Activated T-helper 1 cell treated with Interleukin-2 at 50 U/mL for 16 hours (primary cell): ENCODE measurements at regions not wholly inside any gene's neighbourhood (a gene's known extent, or its start where the extent isn't known, plus 50 kb on each side); places are given as distances from the start of the nearest gene placed in this dataset.

Source experiments
- DNase-seq: peaks from one replicate; pipeline ENCODE4 v3.0.0-alpha.2; 2020; ENCODE audit warnings: low read depth

DNA sequence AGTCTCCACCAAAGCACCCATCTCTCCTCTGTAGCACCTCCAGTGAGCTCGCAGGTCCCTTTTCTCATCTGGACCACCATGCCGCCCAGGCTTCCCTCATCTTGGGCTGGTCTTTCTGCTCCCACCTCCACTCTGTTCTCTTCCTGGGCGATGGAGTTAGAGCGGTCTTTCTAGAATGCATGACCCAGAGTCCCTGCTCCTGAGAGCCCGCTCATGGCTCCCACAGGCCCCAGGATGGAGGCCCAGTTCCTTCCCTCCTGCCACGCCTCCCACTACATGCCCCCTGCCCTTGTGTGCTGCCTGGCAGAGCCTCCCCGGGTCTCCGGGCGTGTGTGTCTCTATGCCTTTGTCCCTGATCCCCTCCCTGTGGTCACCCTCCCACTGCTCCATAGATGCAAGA, 100.7 kb upstream of the RTL1 start:
- no peak for DNase-seq

DNA sequence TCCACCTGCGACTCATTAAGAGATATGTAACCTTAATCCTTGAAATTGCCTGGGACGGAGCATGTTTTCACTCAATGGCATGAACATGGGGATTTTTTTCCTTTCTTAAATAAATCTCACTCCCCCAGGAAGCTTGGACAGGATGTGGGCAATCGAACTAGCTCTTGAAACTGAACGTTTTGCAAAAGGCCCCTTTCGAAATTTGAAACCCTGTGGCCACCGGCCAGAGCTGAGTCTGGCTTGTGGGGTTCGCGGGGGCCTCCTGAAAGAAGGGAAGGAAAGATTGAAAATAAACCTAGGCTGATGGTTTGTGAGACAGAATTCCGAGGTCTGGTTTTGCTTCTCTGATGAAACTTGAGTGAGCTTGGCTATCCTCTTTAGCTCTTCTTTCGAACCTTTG, 101.4 kb upstream of the RTL1 start:
- DNase-seq, result no peak

DNA sequence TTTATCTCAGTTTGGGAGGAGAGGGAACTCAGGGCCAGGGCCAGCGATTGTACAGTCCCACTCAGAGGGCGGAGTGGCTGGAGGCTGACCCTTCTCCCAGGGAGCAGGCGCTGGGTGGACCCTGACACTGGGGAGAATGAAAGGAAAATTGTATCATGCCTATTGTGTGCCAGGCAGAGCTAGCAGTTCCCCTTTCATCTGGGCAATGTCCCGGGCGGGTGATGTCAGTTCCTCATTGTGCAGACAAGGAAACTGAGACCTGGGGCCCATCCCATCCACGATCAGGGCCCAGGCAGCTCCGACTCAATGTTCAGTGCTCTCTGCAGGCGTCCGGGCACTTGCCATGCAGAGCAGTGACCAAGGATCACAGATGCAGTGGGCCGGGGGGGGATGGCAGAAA, 101.9 kb upstream of the RTL1 start:
- no peak for DNase-seq

DNA sequence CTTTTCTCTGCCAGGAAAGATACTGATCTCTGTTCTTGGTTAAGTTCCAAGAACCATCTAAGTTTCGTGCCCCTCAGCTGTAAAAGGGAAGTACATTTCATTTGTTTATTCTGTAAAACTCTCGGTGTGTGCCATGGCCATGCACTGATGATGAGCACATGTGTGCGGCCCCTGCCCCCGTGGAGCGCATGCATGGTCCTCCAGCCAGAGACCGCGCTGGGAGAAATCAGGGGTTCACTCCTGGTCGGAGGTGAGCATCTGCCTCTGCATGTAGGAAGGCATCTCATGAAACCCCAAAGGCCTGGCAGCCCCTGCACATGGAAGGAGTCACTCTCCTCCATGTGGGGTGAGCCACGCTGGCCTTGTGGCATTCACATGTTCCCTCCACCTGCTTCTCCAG, 102.5 kb upstream of the RTL1 start:
- DNase-seq, result no peak

DNA sequence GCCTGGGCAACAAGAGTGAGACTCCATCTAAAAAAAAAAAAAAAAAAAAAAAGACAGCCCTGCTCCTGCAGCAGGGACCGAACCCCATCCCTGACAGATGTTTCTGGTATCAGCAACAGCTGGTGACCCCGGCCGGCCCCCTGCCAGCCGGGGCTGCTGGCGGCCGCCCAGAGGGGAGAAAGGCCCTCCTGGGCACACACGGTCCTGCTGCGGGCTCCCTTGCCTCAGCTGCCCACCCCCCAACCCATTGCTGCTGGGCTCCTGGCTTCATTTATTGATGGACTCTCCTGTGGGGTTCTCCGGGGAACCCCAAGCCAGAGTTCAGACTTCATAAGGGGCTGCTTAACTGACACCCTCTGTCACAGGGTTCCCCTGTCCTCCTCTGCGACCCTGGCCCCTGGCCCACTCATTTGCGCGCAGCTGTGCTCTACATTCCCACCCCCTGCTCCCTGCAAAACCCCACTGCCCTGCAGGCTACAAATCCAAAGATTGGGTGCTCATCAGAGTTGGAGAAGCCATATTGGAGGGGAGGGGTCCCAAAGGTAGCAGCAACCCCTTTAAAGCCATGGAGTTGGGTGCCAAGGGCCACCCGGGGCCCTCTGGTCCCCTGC, 103.6 kb upstream of the RTL1 start:
- DNase-seq, result no peak

DNA sequence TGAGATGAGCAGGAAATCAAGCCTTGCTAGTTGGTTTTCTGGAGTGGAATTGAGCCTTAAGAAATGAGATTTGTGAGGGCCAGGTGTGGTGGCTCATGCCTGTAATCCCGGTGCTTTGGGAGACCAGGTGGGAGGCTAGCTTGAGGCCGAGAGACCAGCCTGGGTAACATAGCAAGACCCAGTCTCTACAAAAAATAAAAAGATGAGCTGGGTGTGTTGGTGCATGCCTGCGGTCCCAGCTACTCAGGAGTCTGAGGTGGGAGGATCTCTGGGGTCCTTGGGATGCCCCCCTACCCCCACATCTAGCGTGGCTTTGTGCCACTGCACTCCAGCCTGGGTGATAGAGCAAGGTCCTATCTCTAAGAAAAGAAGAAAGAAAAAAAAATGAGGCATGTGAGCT, 104.2 kb upstream of the RTL1 start:
- no peak for DNase-seq

DNA sequence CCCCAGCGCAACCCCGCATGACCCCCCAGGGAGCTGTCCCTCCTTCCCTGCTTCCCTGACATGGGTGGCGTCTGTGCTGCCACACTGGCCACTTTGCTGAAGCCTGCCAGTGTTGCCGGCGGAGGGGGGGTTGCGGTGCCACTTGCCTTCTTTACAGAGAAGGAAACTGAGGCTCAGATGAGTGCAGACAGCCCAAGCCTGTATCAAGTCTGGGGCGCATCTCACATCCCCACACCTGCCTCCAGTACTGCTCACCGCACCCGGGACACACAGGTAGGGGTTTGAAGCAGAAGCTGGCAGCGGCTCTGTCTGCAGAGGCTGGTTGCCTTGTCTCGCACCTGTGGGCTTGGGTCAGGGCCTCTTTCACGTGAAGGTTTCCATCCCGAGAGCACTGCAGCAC, 104.7 kb upstream of the RTL1 start:
- DNase-seq, result no peak

DNA sequence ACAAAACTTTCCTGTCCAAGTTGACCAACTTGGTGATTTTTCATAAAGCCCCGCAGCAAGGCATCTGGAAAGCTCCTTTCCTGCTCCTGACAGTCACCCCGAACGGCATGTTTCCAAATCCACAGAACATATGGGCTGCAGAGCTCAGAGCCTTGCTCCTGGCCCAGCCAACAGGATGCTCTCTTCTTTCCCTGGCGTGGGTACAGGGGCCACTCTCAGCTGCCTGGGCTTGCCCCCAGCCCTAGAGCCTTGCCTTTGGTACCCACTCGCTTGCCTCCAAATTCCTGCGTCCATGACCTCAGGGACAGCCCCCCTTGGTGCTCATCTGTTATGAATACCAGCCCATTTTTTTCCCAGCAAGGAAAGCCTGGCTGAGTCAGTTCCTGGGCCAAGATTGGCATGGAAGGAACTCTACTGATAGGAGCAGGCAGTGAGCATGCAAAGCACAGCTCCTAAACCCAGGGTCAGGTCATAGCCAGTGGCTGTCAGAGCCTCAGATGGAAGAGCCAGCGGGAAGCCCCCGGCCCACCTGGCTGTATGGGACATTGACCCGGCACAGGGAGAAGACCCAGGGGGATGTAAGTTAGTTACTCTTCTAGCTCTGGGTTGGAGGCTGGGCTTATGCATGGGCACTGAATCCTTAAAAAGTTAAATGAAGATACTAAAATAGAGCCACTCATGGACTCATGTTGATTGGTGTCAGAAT, 105.3 kb upstream of the RTL1 start:
- DNase-seq, result no peak

DNA sequence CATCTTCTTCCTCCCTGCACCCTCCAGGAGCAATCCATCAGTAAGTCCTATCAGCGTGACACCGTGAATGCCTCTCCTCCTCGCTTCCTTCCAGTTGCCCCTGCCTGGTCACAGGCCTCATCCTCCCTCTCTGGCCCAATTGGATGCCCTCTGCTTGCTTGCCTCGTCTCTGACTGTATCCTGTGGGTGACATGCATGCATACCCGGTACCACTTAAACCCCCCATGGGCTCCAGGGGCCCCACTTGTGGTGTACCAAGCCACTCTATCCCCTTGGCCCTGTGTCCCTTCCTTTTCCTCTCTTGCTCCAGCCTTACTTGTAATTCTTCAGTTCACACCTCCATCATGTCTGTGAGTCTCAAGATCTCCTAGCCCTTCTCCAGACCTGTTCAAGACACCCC, 106.0 kb upstream of the RTL1 start:
- no peak for DNase-seq

DNA sequence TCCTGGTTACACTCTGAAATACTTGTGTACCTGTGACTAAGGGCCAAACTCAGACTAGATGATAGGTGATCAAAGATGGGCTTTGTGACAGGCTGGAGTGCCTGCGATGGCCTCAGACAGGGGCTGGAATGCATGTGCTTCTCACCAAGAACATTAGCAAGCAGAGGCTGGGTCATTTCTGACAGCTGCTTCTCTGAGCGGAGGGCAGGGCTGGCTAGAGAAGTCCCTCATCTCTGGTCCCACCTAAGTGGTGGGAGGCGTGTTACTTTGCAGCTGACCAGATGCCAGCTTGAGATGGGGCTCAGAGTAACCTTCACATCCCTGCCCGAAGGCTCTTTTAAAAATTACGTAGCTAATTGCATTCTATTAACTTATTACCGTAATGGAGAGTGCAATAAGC, 106.8 kb upstream of the RTL1 start:
- DNase-seq, result no peak

DNA sequence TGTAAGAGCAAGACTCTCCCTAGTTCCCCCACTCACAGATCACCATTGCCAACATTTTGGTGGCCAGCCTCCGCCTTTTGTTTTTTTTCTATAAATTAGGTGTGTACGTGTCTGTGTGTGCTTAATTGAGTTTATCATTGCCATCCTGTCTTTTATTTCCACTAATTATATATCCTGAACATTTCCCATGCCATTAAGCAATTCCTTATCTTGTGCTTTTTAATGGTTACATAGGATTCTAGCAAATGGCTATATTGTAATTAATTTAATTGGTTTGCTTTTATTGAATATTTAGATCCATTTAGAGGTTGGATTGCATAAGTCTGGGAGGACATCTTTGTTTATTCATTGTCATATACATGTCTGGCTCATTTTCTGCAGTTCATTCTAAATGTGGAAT, 107.3 kb upstream of the RTL1 start:
- DNase-seq, result no peak

DNA sequence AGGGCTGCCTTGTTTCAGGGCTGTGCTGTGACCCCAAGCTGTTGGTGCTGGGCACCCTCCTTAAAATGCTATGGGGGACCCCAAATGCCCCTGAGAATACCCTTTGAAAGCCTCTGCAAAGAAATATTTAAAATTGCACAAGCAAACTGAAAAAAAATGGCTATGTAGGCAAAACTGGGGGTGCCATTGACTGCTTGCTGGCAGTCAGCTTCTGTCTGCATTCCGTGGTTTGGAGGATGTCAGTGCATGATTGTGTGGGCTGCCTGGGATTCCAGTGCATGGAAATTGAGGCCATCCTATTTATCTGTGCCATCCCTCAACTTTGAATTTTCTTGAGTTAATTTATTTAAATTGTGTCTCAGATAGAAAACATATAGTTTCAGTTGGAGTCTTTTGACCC, 113.7 kb upstream of the RTL1 start:
- DNase-seq, result no peak

DNA sequence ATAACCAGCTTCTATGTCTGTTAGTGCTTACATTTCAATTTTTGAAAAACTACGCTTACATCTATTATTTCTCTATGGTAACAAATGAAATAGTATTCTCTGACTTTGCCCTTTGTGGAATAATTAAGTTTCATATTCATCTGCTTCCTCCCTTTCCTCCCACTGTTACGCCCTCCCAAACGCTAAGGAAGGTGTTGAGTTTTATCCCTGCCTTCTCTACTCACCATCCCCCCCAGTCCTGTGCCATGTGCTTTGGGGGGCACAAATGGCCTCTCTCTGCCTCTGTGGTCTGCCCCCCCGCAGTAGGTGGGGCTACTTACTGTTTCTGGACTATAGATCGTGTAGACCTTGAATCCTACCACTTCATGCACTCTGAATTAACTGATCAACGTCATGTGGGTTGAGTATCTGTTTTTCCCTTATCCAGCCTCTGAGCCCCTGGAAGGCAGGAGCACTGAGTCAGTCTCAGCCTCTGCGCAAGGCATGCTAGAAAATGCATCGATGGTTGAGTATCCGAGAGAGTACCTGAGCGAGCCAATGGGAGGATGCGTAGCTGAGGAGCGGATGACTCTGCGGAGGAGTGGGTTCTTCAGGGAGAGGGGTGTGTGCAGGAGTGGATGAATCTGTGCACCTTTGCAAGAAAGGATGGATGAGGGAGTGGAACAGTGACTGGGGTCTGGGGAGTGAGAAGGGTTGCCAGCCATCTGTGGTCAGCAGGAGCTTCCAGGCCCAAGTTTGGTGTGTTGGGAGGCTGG, 114.5 kb upstream of the RTL1 start:
- no peak for DNase-seq

DNA sequence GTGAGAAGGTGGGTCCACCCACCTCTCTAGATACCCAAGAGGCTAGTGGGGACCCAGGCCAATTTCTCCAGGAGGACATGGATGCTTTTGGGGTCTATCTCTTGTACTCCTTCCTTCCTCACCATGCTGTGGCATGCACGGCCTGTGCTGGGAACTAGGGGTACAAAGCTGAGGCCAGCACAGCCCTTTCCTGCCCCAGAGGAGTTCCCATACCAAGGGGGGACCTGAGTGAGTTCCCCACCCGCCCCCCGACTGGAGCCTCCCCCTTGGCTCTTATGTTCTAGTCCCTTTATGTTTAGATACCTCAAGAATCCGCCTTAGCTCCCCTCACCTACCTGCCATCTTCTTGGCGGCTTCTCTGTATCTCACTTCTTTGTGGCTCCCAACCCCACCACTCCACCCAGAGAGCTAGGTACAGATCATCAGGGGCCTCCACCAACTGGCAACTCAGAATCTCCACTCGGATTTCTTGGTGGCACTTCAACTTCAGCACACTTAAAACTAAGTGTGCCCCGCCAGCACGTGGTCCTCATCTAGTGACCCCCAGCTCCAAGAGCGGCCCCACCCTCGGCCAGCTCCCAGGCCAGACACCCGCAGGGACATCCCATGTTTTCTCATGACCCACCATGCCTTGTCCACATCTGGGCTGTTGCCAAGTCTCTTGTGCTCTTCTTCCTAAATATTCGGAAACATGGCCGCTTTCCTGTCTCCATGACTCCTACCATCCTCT, 115.2 kb upstream of the RTL1 start:
- DNase-seq, result no peak

DNA sequence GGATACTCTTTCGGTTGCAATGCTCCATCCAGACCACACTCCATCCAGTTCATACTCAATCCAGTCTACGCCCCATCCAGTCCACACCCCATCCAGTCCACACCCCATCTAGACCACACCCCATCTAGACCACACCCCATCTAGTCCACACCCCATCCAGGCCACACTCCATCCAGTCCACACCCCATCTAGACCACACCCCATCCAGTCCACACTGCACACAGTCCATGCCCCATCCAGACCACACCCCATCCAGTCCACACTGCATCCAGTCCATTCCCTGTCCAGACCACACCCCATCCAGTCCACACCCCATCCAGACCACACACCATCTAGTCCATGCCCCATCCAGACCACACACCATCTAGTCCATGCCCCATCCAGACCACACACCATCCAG, 116.0 kb upstream of the RTL1 start:
- DNase-seq, result no peak

DNA sequence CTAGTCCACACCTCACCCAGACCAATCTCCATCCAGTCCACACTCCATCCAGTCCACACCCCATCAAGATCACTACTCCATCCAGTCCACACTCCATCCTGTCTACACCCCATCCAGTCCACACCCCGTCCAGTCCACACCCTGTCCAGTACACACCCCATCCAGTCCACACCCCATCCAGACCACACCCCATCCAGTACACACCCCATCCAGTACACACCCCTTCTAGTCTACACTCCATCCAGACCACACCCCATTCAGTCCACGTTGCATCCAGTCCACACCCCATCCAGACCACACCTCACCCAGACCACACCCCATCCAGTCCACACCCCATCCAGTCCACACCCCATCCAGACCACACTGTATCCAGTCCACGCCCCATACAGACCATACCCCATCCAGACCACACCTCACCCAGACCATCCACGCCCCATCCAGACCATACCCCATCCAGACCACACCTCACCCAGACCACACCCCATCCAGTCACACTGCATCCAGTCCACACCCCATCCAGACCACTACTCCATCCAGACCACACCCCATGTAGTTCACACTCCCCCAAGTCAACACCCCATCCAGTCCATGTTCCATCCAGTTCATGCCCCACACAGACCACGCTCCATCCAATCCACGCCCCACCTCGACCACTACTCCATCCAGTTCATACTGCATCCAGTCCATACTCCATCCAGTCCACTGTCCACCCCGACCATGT, 116.6 kb upstream of the RTL1 start:
- no peak for DNase-seq

DNA sequence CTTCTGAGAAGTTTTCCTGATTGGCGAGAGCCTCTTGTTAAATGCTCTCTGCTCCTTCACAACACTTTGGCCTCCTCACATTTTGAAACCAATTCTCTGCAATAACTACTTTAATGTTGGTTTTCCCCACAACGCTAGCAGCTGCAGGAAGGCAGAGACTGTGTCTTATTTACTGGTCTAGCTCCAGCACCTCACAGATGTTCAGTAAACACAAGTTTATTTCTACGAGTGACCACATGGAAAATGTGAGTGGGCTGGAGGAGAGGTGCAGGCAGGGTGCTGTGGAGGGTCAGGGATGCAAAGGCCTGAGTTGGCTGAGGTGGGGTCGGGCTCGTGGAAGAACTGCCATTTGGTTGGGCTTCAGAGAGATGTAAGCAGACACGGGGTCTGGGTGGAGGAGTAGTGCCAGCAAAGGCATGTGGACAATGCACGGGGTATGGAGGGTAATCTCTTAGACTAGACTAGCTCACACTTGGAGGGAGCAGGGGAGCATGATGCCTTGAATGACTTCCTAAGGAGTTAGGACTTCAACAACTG, 117.4 kb upstream of the RTL1 start:
- DNase-seq, result no peak

DNA sequence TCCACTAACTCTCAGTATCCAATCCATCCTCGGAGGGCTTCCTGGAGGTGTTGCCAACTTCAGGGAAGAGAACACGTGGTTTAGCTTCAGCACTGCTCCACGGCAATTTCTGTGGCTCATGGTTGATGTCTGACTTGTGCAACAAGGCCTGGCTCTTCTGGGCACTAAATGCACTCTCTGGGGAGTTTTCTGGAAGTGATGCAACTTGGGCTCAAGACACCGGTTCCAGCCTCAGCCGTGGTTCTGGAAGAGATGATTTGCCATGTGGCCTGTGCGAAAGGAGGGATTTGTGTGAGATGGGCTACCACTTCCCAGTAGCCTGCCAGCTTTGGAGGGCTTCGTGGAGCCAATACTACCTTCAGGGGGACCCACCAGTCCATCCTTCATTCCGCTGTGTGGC, 118.6 kb upstream of the RTL1 start:
- no peak for DNase-seq

DNA sequence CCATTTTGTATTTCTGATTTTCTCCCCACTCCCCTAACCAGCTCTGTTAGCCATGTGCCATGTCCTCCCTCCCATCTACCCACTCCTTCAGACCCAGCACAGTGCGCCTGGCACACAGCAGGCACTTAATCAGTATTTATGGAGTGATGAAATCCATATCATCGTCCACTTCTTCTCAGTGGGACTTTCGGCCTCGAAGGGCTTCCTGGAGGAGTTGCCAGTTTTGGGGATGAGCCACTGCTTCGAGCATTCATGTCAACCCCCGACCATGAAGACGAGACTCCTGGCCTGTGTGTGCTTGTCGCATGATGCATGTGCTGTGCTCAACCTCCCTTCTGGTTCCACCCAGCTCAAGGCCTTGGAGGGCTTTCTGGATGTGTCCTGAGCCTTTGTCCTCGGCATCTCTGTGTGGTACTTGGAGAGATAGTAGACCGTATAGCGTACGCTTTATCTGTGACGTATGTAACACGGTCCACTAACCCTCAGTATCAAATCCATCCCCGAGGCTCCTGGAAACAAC, 119.5 kb upstream of the RTL1 start:
- no peak for DNase-seq

DNA sequence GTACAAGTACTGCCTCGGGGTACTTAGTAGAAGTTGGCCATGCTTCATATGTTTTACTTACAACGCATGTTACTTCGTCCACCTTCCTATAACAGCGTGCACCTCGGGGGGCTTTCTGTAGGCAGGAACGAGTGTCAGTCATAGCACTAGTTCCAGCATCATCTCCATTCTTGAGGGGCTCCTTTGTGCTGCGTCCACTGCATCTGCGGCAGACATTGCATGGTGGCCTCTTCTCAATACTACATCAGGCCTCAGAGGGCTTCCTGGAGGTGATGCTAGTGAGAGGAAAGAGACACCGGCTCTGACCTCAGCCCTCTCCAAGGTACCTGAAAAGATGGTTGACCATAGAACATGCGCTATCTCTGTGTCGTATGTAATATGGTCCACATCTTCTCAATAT, 121.2 kb upstream of the RTL1 start:
- no peak for DNase-seq

DNA sequence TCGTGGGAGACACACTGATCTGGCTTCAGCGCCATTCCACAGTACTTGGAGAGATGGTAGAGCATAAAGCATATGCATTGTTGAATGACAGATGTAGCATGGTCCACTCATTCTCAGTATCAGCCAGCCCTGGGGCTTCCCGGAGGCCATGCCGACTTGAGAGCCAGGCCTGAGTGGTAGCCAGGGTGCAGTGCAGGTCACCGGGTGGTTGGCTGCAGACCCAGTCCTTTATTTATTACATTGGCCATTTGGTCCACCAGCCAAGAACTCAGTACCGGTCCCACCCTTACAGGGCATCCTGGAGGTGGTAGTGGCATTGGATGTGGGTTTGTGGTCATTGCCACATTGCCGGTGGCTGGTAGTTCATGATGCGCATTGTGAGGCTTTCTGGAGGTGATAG, 121.6 kb upstream of the RTL1 start:
- DNase-seq, result no peak

DNA sequence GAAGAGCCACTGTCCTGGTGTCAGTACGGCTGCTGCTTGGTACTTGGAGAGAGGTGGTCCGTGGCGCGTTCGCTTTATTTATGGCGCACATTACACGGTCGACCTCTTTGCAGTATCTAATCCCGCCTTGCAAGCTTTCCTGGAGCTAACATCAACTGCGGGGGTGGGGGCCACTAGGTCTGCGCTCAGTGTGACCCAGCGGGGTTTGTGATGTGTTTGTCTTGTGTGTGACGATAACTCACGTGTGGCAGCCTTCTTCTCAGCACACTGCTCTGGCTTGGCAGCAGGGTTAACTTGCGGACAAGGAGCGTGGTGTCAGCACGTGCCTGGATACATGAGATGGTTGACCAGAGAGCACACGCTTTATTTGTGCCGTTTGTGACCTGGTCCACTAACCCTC, 122.2 kb upstream of the RTL1 start:
- no peak for DNase-seq
